ENCODE measurements at regions not wholly inside any gene's neighbourhood (a gene's known extent, or its start where the extent isn't known, plus 50 kb on each side); places are given as distances from the start of the nearest gene placed in this dataset.

GRCh38 chr17:77720946-77721845 lies 237.3 kb upstream of the TNRC6C start:
- DNase-seq, result no peak

GRCh38 chr17:77721846-77722160 lies 236.7 kb upstream of the TNRC6C start:
- no peak for DNase-seq

DNA sequence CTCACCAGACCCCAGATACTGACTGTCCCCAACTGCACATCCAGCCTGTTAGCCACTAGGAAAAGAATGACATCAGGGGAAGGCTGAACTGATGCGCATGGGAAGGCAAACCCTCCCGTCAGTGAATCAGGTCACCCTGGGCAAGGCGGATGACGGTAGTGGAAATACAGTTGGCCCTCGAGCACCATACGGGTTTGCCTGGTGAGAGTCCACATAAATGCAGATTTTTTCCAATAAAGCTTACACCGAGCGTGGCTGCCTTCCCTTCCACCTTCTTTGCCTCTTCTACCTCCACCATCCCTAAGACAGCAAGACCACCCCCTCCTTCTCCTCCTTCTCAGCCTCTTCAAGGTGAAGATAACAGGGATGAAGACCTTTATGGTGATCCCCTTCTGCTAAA lies 236.1 kb upstream of the TNRC6C start:
- DNase-seq, result no peak

GRCh38 chr17:77723071-77723908 lies 235.2 kb upstream of the TNRC6C start:
- DNase-seq, result no peak

- DNase-seq, result no peak
Observed at GRCh38 chr17:77723909-77724875, 234.3 kb upstream of the TNRC6C start.

GRCh38 chr17:77724876-77725615 lies 233.5 kb upstream of the TNRC6C start:
- DNase-seq, result no peak

- DNase-seq, result no peak
Observed at GRCh38 chr17:77725846-77726245, 232.7 kb upstream of the TNRC6C start.

DNA sequence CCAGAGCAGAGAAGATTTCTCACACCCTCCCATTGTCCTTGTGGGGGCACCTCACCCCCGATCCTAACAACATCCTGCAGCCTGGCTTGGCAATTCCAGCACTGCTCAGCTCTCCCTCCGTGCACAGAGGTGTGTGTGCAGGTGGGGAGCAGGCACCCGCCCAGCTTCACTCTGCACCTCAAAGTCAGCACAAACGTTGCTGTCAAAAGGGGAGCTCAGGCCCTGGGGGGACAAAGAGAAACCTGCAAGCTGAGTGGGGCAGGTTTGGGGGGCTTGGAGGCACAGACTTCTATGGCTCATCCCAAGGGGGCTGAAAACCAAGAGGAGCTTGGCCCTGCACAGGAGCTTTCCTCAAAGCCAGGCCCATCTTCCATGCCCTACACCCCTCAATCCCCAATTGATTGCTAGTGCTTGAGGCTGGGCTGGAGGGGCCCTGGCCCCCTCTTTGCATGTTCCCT lies 231.9 kb upstream of the TNRC6C start:
- DNase-seq, result no peak

DNA sequence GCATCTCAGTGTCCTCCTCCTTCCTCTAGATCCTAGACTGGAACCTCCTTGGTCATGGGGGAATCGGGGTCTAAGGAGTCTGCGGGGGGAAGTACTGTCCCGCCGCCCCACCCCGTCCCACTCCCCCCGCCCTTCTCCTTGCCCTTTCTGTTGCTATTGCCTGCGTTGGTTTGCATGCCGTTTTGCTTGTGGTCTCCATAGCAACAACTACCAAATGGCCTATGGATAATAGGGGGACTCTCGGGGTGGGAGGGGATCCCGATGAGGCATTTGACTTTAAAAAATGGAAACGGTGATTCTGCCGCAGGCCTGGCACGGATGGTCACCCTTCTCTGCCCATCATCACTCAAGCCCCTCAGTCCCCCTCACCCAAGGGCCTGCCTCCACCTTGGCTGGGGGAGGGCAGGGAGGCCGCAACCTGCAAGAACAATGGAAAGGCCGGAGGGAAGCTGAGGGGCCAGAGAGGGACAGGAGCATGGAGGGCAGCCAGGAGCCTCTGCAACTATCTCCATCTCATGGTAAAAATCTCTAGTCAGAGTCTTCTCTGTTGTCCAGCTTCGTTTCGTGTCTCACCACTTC lies 231.4 kb upstream of the TNRC6C start:
- no peak for DNase-seq

- DNase-seq, result no peak
Observed at GRCh38 chr17:77728474-77728795, 230.1 kb upstream of the TNRC6C start.

- no peak for DNase-seq
Observed at GRCh38 chr17:77728871-77729270, 229.6 kb upstream of the TNRC6C start.

DNA sequence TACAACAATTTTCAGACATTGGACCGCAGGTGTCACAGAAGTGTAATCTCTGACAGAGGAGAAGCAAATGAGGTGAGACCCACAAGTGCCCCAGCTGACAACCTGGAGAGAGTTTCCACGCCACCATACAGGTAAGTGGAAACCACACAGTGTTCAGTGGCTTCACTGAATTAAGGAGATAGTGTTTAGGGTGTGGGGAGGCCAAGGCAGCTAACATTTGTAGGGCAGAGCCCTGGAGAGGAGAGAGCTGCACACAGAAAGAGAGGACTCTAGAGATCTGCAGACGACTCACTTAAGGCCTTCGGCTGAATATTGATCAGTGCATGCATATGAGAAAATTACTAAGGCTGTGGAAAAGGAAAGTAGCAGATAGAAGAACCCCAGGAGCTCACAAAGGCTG lies 228.9 kb upstream of the TNRC6C start:
- no peak for DNase-seq

GRCh38 chr17:77730376-77730775 lies 228.1 kb upstream of the TNRC6C start:
- DNase-seq, result no peak

DNA sequence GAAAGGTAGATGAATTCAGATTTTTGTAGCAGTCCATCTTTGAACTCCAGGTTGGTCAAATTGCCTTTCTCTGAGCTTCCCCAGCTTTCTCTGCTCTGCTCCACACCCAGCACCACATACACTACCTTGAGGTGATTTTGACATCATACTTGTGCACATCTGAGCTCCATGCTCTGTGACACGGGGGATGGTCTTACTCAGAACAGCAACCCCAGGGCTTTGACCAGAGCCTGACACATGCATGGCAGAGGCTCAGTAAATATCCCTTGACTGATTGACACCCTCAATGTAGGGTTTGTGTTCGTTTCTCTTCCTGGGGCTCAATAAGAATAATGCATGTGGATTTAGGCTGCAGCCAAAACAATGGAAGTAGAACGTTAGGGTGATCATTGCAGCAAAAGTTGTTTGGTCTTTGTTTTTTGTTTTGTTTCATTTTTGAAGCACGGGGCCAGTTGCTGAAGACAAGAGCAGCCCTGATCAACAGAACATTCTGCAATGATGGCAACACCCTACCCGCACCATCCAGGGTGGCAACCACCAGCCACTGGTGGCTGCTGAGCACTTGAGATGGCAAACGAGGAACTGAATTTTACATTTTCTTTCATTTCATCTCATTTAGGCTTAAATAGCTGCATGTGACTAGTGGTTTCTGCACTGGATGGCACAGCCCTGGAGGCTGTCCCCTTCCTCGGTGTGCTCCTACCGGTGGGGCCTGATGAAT lies 224.8 kb upstream of the TNRC6C start:
- no peak for DNase-seq

DNA sequence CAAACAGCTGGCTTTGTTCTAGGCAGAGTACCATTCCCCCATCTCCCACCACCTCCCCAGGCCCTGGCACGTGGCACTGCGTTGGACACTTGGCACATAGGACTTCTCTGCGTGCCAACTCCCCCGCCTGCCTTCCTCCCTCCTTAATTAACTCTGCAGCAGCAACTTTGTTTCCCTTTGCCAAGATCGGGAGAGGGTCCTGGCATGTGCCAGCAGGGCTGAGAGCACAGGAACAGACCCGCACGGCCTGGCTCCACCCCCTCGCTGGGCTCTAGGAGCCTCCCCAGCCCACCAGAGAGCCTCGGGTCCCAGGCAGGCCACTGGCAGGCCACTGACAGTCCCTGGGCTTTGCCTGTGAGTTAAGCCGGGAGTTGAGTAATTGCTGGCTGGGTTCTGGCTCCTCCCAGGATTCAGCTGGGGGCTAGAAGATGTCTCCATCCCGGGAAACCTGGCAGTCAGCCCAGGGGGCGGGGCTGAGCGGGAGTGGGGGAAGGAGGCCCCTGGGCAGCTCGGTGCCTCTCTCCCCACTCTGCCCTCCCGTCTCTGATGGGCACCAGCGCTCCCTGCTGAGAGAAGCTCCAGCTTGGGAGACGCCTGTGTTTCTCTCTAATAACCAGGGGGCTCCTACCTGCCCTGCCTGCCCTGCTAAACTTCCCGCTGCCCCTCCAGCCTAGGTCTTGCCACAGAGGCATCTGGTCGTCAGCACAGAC lies 224.0 kb upstream of the TNRC6C start:
- no peak for DNase-seq

DNA sequence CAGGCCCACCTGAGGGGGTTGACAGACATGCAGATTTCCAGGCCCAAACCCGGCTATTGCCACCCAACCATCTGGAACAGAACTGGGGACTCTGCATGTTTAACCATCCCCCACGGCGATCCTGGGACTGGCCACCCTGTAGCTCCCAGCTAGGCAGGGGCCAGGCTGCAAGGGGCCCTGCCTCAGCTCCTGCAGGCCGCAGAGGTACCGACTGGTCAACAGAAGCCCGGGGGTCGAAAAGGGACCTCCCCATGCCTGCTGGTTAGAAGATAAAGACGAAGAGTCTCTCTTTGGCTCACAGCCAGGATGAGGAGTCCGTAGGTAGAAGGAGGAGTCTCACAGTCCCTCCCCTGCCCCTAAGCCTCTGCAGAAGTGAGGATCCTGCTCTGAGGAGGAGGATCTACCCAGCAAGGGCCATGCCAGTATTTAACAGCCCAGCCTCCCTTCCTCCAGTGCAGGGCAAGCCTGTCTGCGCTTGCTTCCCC lies 223.4 kb upstream of the TNRC6C start:
- no peak for DNase-seq

- DNase-seq, result no peak
Observed at GRCh38 chr17:77735566-77736198, 222.8 kb upstream of the TNRC6C start.

DNA sequence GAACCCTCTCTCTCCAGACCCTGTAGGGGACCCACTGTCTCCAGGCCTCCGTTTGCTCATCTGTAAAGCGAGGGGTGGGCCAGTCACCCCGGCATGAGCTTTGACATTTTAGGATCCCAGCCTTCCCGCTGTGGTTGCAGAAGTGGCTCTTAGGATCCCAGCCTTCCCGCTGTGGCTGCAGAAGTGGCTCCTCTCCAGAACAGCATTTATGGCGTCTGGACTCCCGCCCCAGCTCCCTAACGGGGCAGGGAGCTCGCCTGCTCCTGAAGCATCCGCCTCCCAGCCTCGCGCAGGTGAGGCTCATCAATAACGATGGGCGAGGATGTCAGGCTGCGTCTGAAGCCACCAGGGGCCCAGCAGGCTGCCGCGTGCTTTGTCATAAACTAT lies 222.3 kb upstream of the TNRC6C start:
- DNase-seq, result no peak

DNA sequence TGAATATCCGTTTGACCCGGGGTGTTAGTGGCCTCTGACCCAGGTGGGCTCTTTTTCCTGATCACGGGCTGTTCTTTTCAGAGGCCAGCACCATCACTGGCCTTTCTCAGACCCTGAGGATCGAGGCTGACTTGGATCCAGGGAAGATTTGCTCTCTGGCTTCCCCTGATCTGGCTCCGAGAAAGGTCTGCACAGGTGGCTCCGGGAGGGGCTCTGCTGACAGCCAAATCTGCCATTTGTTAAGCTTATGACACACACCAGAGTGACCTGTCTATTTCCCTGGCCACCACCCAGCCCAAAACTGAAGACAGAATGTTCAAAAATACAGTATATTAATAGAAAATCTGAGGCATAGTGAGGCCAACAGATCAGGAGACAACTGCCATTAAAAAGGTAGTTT lies 221.8 kb upstream of the TNRC6C start:
- DNase-seq, result no peak
